AG10803 (cell line): ENCODE measurements at regions not wholly inside any gene's neighbourhood (a gene's known extent, or its start where the extent isn't known, plus 50 kb on each side); places are given as distances from the start of the nearest gene placed in this dataset.

Source experiments
- DNase-seq: peaks from one replicate; pipeline ENCODE4 v3.0.0; 2010; ENCODE audit warnings: low read depth
- H3K4me3 ChIP-seq: 2 replicates; pipeline ENCODE4 v1.5.1; 2011; ENCODE audit warnings: mild to moderate bottlenecking, low read length, control low read depth
- TF ChIP-seq, protein P1 (sequence below): conservative IDR thresholded peaks from 2 replicates; pipeline ENCODE4 v1.5.1; 2011; ENCODE audit warnings: mild to moderate bottlenecking, low read length, control low read depth, inconsistent platforms

DNA sequence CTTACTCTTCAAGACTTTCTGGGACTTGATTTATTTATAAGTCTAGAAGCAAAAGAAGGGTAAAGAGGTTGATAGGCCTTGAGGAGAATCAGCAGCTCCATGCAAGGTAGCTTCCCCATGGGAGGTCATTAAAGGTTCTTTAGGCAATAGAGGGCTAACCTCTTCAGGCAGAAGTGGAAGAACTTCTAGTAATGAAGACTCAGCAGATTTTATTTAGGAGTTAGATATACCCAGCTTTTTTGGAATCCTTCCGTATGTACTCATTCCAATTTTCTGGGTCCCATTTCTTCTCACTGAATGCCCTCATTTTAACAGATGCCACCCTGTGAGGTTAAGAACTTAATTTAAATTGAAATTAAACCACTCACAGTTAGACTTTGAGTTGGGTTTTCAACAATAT, 565.6 kb downstream of the LRFN5 start:
- no peak for DNase-seq
- TF ChIP-seq, protein P1, sequence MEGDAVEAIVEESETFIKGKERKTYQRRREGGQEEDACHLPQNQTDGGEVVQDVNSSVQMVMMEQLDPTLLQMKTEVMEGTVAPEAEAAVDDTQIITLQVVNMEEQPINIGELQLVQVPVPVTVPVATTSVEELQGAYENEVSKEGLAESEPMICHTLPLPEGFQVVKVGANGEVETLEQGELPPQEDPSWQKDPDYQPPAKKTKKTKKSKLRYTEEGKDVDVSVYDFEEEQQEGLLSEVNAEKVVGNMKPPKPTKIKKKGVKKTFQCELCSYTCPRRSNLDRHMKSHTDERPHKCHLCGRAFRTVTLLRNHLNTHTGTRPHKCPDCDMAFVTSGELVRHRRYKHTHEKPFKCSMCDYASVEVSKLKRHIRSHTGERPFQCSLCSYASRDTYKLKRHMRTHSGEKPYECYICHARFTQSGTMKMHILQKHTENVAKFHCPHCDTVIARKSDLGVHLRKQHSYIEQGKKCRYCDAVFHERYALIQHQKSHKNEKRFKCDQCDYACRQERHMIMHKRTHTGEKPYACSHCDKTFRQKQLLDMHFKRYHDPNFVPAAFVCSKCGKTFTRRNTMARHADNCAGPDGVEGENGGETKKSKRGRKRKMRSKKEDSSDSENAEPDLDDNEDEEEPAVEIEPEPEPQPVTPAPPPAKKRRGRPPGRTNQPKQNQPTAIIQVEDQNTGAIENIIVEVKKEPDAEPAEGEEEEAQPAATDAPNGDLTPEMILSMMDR = no peak
- H3K4me3 ChIP-seq = no peak overlapping the region

DNA sequence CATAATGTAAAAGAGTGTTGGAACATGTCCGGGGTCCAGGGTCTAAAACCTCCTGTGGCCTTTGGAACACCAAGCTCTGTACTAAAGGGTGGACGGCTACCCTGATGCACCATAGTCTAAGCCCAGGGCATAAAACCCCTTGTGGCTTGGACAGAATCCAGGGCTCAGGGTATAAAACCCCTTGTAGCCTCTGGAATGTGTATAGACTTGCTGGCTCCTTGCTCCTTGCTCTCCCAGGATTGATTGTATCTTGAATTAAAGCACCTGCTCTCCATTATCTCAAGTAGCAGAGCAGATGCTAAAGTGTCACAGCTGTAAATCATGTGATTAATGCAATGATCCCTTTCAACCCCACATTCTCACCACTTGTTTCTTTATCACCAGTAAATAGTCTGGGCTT, 556.5 kb downstream of the LRFN5 start:
- TF ChIP-seq, protein P1 = no peak
- DNase-seq = no peak
- H3K4me3 ChIP-seq = no peak overlapping the region

DNA sequence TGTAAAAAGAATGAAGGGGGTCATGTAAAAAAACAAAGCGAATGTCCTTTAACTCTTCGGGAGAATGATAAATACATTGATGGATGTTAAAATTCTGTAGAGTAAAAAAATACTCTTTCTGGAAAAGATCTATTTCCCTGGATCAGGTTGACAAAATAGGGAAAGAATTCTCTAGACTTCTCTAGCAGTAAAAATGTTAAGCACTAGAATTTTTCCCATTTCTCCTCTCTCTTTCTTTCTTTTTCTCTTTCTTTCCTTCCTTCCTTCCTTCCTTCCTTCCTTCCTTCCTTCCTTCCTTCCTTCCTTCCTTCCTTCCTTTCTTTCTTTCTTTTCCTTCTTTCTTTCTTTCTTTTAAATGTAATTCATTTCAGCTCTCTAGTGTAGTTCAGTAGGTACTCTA, 552.5 kb downstream of the LRFN5 start:
- no peak overlapping the region for H3K4me3 ChIP-seq
- DNase-seq = no peak
- TF ChIP-seq, protein P1 = no peak

DNA sequence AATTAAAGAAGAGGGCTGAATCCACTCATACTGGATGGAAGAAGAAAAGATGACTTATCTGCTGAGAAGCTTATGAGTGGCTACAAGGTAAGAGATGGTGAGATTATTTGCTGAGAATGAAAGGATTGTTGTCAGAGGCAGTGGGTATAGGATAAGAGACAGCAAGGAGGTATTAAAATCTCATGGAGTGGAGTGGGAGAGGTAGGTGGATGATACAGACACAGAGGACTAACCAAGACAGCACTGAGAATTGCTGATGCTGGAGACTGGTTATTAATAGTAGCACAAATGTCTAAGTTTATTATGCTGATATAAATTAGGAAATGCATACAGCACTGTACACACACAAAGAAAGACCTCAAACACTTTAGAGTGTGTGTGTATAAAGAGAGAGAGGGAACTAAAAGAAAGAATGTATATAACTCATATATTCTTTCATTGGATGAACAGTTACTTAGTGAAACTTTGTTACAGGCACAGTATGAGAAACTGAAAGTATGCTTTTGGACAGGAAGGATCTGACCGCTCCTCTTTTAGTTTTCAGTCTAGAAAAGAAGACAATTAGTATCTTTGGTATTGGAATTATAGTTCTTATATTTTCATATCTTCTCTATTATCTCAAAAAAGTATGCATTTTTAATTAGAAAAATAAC, 543.1 kb downstream of the LRFN5 start:
- TF ChIP-seq, protein P1 = no peak
- DNase-seq = no peak
- no peak overlapping the region for H3K4me3 ChIP-seq

DNA sequence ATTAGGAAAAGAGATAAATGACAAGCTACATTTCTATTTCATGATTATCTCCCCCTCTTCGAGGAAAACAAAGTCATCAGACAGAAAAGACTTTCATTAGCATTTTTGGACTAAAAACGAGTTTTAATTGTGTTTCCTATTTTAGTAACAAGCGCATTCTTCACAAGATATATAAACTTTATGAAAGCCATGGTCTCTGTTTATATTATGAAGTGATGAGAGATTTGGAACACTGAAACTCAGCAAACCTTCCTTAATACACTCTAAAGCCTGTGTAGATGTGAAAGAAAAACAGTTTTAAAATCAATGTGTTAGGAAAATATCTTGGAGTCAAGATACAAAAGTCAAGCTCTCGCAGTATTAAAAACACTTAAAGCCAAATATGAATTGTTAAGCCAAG, 539.1 kb downstream of the LRFN5 start:
- H3K4me3 ChIP-seq = no peak overlapping the region
- no peak for DNase-seq
- TF ChIP-seq, protein P1 = no peak

DNA sequence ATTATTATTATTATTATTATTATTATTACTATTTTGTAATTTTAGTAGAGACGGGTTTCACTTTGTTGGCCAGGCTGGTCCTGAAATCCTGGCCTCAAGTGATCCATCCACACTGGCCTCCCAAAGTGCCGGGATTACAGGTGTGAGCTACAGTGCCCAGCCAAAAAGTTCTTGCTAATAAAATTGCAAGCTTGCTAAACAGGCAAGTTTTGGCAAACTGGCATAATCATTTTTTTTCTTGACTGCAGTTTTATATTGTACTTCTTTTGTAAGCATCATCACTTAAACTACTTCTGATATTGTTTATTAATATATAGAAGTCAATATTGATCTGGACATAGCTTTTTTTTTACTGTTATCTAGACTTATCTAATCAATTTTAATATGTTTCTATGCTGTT, 536.4 kb downstream of the LRFN5 start:
- no peak for DNase-seq
- no peak overlapping the region for H3K4me3 ChIP-seq
- TF ChIP-seq, protein P1 = no peak

DNA sequence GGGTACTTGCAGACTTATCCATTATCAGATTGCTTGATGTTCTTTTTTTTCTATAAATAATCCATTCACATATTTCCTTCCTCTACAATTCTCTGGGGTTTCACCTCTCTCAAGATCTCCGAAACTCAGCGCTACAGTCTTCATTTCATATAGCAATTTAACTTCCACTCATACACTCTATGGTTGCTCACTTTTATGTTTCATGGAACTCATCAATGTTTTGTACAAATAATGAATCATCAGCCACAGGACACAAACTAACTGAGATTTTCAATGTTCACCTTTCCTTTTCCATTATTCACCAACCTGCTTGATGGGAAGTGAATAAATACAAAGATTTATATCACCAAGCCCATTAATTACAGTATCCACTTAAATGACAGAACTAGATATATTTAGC, 534.7 kb downstream of the LRFN5 start:
- DNase-seq = no peak
- H3K4me3 ChIP-seq = no peak overlapping the region
- TF ChIP-seq, protein P1 = no peak
